ENCODE measurements at regions not wholly inside any gene's neighbourhood (a gene's known extent, or its start where the extent isn't known, plus 50 kb on each side); places are given as distances from the start of the nearest gene placed in this dataset.

DNA sequence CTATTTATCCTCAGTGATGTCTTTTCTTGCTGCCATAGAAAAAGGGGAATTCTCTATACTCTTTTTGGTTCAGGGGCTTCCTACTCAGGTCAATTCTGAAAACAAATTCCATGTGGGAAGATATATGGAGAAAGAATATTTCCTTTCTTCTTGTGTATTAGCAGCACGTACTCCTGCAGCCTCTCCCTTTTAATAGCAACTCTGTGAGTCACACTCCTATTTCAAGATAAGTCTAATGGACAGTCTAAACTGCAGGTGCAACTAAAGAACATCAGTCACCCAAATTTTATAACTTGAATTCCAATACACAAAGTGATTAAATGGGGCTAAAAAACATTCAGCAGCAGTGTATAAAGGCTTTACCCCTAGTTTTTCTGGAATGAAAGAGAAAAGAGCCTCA lies 942.2 kb downstream of the CNTNAP5 start:
- TF ChIP-seq POLR2A (IDR thresholded peaks at IDR 0.05): no peak
- no peak for TF ChIP-seq EP300 (IDR thresholded peaks at IDR 0.05)
- TF ChIP-seq, protein P1, sequence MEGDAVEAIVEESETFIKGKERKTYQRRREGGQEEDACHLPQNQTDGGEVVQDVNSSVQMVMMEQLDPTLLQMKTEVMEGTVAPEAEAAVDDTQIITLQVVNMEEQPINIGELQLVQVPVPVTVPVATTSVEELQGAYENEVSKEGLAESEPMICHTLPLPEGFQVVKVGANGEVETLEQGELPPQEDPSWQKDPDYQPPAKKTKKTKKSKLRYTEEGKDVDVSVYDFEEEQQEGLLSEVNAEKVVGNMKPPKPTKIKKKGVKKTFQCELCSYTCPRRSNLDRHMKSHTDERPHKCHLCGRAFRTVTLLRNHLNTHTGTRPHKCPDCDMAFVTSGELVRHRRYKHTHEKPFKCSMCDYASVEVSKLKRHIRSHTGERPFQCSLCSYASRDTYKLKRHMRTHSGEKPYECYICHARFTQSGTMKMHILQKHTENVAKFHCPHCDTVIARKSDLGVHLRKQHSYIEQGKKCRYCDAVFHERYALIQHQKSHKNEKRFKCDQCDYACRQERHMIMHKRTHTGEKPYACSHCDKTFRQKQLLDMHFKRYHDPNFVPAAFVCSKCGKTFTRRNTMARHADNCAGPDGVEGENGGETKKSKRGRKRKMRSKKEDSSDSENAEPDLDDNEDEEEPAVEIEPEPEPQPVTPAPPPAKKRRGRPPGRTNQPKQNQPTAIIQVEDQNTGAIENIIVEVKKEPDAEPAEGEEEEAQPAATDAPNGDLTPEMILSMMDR (IDR thresholded peaks at IDR 0.05): no peak
- H3K4me3 ChIP-seq: no peak overlapping the region
- H3K27me3 ChIP-seq: no peaks in the 10 kb centered on the region
- no peak for DNase-seq
- H3K27ac ChIP-seq: no peak overlapping the region
- no peaks in the 10 kb centered on the region for H3K9me3 ChIP-seq
- no peaks in the 10 kb centered on the region for H3K4me1 ChIP-seq (ENCODE audit: insufficient read depth)
- intact Hi-C loops (cut with DNase I): no loop called here
- 8 to 11% (median 11%) methylated on average over 1 of the region's 1 CpG for WGBS, 3 donors
- H3K36me3 ChIP-seq: no peaks in the 10 kb centered on the region

DNA sequence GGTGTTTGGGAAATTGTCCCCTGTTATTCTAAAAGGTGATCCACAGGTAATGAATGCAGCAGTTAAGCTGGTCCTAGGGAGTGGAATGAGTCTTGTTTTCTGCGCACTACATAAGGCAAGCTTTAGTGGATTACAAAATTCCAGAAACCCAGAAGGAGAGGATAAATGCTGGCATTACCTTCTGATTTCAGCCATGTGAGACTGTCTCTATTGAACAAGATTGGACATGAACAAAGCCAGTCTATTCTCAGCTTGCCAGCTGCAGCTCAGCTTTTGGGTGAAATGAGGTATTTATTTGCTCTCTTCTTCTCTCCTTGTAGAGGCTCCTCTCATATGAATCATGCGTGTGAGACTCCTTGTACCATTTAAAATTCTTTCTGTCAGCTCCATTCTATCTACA lies 944.9 kb downstream of the CNTNAP5 start:
- 72 to 80% (median 72%) methylated on average over 2 of the region's 2 CpGs for WGBS, 3 donors
- H3K9me3 ChIP-seq: no peaks in the 10 kb centered on the region
- TF ChIP-seq, protein P1 (IDR thresholded peaks at IDR 0.05): no peak
- H3K36me3 ChIP-seq: no peaks in the 10 kb centered on the region
- no peak overlapping the region for H3K4me3 ChIP-seq
- H3K27me3 ChIP-seq: no peaks in the 10 kb centered on the region
- no peaks in the 10 kb centered on the region for H3K4me1 ChIP-seq (ENCODE audit: insufficient read depth)
- intact Hi-C loops (cut with DNase I): no loop called here
- no peak overlapping the region for H3K27ac ChIP-seq
- no peak for DNase-seq

DNA sequence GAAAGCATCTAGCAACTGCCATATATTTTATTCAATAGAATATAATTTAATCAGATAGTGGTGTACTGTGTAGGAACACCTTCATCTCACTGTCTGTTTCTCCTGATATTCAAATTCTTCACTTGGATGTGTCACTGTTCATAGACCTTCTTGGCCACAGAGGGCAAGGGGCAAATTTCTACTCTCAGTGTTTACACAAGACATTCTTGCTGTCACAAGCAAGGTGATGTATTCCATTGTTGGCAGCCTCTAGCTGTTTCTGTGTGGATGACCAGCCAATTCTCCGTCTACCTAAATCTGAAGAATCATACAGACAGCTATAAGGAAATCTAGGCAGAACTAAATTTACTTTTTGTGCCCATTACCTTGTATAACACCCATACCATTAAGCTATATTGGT lies 948.3 kb downstream of the CNTNAP5 start:
- Histone ChIP-seq H3K36me3 (no peaks in the 10 kb centered on the region), H3K9me3 (no peaks in the 10 kb centered on the region), H3K4me3 (no peak overlapping the region), H3K27me3 (no peaks in the 10 kb centered on the region), H3K27ac (no peak overlapping the region), H3K4me1 (ENCODE audit: insufficient read depth) (no peaks in the 10 kb centered on the region)
- WGBS, 3 donors: 67 to 72% (median 70%) methylated on average over 1 of the region's 1 CpG
- DNase-seq: no peak
- no peak for TF ChIP-seq EP300 (IDR thresholded peaks at IDR 0.05)
- TF ChIP-seq POLR2A (IDR thresholded peaks at IDR 0.05): no peak
- TF ChIP-seq, protein P1 (IDR thresholded peaks at IDR 0.05): no peak
- intact Hi-C loops (cut with DNase I): no loop called here

DNA sequence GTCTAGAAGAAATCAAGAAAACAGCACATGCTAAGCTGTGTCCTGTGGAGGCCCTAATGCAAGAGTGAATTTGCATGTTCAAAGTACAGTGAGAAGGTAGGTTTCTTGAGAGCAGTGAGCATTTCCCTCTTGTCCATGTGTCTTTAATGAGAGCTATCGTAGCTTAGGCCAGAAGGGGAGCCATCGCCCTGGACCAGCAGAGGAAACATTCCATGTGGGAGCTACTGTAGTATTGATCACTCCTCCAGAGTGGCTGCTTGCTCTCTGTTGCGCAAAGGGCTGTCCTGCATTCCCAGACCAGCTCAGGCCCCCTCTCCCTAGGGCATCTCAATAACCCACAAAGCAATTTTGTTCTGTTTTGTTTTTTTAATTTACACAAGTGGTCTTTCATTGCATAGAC lies 950.1 kb downstream of the CNTNAP5 start:
- H3K27ac ChIP-seq: no peak overlapping the region
- no peaks in the 10 kb centered on the region for H3K4me1 ChIP-seq (ENCODE audit: insufficient read depth)
- H3K4me3 ChIP-seq: no peak overlapping the region
- H3K9me3 ChIP-seq: no peaks in the 10 kb centered on the region
- no peaks in the 10 kb centered on the region for H3K27me3 ChIP-seq
- no peak for TF ChIP-seq POLR2A (IDR thresholded peaks at IDR 0.05)
- TF ChIP-seq EP300 (IDR thresholded peaks at IDR 0.05): no peak
- TF ChIP-seq, protein P1 (IDR thresholded peaks at IDR 0.05): no peak
- intact Hi-C loops (cut with DNase I): no loop called here
- no peaks in the 10 kb centered on the region for H3K36me3 ChIP-seq
- DNase-seq: no peak
- whole genome bisulfite sequencing, 3 donors: 70 to 78% (median 74%) methylated on average over 3 of the region's 3 CpGs

DNA sequence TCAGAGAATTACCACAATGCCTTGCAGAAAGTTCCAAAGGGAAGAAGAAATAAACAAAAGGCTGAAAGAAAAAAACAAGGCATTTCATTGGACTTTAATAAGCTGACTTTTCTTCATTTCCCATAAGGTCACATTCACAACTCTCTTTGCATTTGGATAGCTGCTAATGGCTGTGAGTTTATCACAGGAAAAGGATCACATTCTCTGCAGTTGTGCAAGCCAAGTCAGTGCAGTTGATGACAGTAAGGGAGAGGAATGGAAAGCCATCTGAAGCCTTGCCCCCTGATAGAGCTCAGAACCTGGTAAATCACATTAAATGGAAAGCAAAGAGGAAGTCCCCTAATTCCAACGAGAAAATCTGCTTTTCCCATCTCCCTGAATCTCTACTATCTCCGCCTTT lies 950.6 kb downstream of the CNTNAP5 start:
- Histone ChIP-seq H3K27me3 (no peaks in the 10 kb centered on the region), H3K4me3 (no peak overlapping the region), H3K4me1 (ENCODE audit: insufficient read depth) (no peaks in the 10 kb centered on the region), H3K36me3 (no peaks in the 10 kb centered on the region), H3K9me3 (no peaks in the 10 kb centered on the region), H3K27ac (no peak overlapping the region)
- intact Hi-C loops (cut with DNase I): no loop called here
- WGBS, 3 donors: 68 to 79% (median 69%) methylated on average over 2 of the region's 2 CpGs
- DNase-seq: no peak
- TF ChIP-seq POLR2A (IDR thresholded peaks at IDR 0.05): no peak
- TF ChIP-seq EP300 (IDR thresholded peaks at IDR 0.05): no peak
- TF ChIP-seq, protein P1 (IDR thresholded peaks at IDR 0.05): no peak
